ENCODE measurements at regions not wholly inside any gene's neighbourhood (a gene's known extent, or its start where the extent isn't known, plus 50 kb on each side); places are given as distances from the start of the nearest gene placed in this dataset.

GRCh38 chr10:116792817-116793216, 50.5 kb upstream of the HSPA12A start:
- DNase-seq (ENCODE audit: low read depth): no peak
- Histone ChIP-seq H3K4me3 (ENCODE audit: low read depth, low read length) (no peak overlapping the region), H3K27me3 (ENCODE audit: control insufficient read depth, insufficient read depth, low read length) (peaks cover 4% of the 10 kb centered on the region), H3K36me3 (ENCODE audit: control insufficient read depth, insufficient read depth, low read length) (no peaks in the 10 kb centered on the region)
- no peak for TF ChIP-seq CTCF (IDR thresholded peaks at IDR 0.05; ENCODE audit: insufficient read depth, low read length, poor library complexity, severe bottlenecking)

GRCh38 chr10:116796469-116796868, 52.8 kb upstream of the ENO4 start:
- DNase-seq (ENCODE audit: low read depth): no peak
- no peak for TF ChIP-seq CTCF (IDR thresholded peaks at IDR 0.05; ENCODE audit: insufficient read depth, low read length, poor library complexity, severe bottlenecking)
- no peaks in the 10 kb centered on the region for H3K36me3 ChIP-seq (ENCODE audit: control insufficient read depth, insufficient read depth, low read length)
- no peak overlapping the region for H3K4me3 ChIP-seq (ENCODE audit: low read depth, low read length)
- peaks cover 4% of the 10 kb centered on the region for H3K27me3 ChIP-seq (ENCODE audit: control insufficient read depth, insufficient read depth, low read length)

GRCh38 chr10:116796910-116797513, 52.3 kb upstream of the ENO4 start:
- H3K4me3 ChIP-seq (ENCODE audit: low read depth, low read length): no peak overlapping the region
- no peak for DNase-seq (ENCODE audit: low read depth)
- peaks cover 4% of the 10 kb centered on the region for H3K27me3 ChIP-seq (ENCODE audit: control insufficient read depth, insufficient read depth, low read length)
- no peaks in the 10 kb centered on the region for H3K36me3 ChIP-seq (ENCODE audit: control insufficient read depth, insufficient read depth, low read length)
- TF ChIP-seq CTCF (IDR thresholded peaks at IDR 0.05; ENCODE audit: insufficient read depth, low read length, poor library complexity, severe bottlenecking): peak; percentile 94

GRCh38 chr10:116798859-116799258, 50.4 kb upstream of the ENO4 start:
- H3K4me3 ChIP-seq (ENCODE audit: low read depth, low read length): no peak overlapping the region
- no peaks in the 10 kb centered on the region for H3K36me3 ChIP-seq (ENCODE audit: control insufficient read depth, insufficient read depth, low read length)
- no peak for DNase-seq (ENCODE audit: low read depth)
- TF ChIP-seq CTCF (IDR thresholded peaks at IDR 0.05; ENCODE audit: insufficient read depth, low read length, poor library complexity, severe bottlenecking): no peak
- H3K27me3 ChIP-seq (ENCODE audit: control insufficient read depth, insufficient read depth, low read length): peaks cover 2% of the 10 kb centered on the region
